AG04450 (cell line): ENCODE measurements at regions not wholly inside any gene's neighbourhood (a gene's known extent, or its start where the extent isn't known, plus 50 kb on each side); places are given as distances from the start of the nearest gene placed in this dataset.

Experiments used
- CTCF ChIA-PET: fragments of 300-600, 350-600 bp; formaldehyde crosslinking; extraction: SDS; loops from one replicate; lab custom pipeline; 2022; ENCODE audit warnings: antibody characterized with exemption, inconsistent platforms; lab: Charles Lee
- POLR2A ChIA-PET: fragments of 350-600 bp; formaldehyde crosslinking; extraction: SDS; loops from one replicate; lab custom pipeline; 2021; ENCODE audit warnings: antibody characterized with exemption, inconsistent platforms; lab: Yijun Ruan, JAX
- DNase-seq: peaks from one replicate; pipeline ENCODE4 v3.0.0-alpha.2; 2011; ENCODE audit warnings: low read depth, low spot score
- H3K27ac ChIP-seq: one replicate; pipeline ENCODE4 v1.5.1; 2012; ENCODE audit warnings: low read depth, low read length, control low read depth
- H3K27me3 ChIP-seq: one replicate; pipeline ENCODE4 v1.6.0; 2012; ENCODE audit warnings: low read length; ENCODE audit not compliant: control insufficient read depth, insufficient read depth
- H3K4me3 ChIP-seq: 2 replicates; pipeline ENCODE4 v1.5.1; 2011; ENCODE audit warnings: mild to moderate bottlenecking, low read depth, low read length, control low read depth
- H3K9me3 ChIP-seq: 2 replicates; pipeline ENCODE4 v1.5.1; 2012; ENCODE audit warnings: low read length; ENCODE audit not compliant: control insufficient read depth, insufficient read depth
- TF ChIP-seq, protein P1 (sequence below): IDR thresholded peaks from 2 replicates; pipeline ENCODE4 v1.5.1; 2011; ENCODE audit warnings: low read depth, low read length, control low read depth, inconsistent platforms

- Histone ChIP-seq H3K27me3 (no peaks in the 10 kb centered on the region), H3K9me3 (peaks cover 10% of the 10 kb centered on the region), H3K4me3 (no peak overlapping the region), H3K27ac (no peak overlapping the region)
- TF ChIP-seq, protein P1, sequence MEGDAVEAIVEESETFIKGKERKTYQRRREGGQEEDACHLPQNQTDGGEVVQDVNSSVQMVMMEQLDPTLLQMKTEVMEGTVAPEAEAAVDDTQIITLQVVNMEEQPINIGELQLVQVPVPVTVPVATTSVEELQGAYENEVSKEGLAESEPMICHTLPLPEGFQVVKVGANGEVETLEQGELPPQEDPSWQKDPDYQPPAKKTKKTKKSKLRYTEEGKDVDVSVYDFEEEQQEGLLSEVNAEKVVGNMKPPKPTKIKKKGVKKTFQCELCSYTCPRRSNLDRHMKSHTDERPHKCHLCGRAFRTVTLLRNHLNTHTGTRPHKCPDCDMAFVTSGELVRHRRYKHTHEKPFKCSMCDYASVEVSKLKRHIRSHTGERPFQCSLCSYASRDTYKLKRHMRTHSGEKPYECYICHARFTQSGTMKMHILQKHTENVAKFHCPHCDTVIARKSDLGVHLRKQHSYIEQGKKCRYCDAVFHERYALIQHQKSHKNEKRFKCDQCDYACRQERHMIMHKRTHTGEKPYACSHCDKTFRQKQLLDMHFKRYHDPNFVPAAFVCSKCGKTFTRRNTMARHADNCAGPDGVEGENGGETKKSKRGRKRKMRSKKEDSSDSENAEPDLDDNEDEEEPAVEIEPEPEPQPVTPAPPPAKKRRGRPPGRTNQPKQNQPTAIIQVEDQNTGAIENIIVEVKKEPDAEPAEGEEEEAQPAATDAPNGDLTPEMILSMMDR: no peak
- ChIA-PET POLR2A (no interaction called here), CTCF (no interaction called here)
- DNase-seq: no peak
These were observed 570.7 kb downstream of the JRKL start for GRCh38 chr11:96960476-96960875.

DNA sequence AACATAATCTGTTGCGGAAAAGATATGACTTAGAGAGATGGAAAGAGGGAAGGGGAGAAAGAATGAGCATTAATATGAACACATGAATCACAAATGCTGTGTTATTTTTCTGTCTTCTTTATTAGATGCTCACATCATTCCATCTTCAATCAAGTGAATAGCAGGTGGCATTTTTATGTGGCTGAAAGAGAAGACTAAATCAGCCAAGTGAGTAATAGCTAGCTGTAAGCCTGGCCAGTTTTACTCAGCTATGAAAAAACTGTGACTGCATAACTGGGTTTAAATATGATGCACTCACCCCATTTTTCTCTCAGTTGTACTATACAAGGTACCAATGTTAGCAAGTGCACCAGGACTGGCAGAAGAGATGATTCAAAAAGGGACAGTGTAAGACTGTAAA is 571.1 kb downstream of the JRKL start:
- no peak for DNase-seq
- ChIA-PET POLR2A (no interaction called here), CTCF (no interaction called here)
- H3K4me3 ChIP-seq: no peak overlapping the region
- TF ChIP-seq, protein P1: no peak
- no peak overlapping the region for H3K27ac ChIP-seq
- H3K9me3 ChIP-seq: peaks cover 10% of the 10 kb centered on the region
- no peaks in the 10 kb centered on the region for H3K27me3 ChIP-seq

- TF ChIP-seq, protein P1: no peak
- no peak for DNase-seq
- Histone ChIP-seq H3K9me3 (peaks cover 10% of the 10 kb centered on the region), H3K4me3 (no peak overlapping the region), H3K27ac (no peak overlapping the region), H3K27me3 (no peaks in the 10 kb centered on the region)
- POLR2A ChIA-PET: no interaction called here
- CTCF ChIA-PET: no interaction called here
These were observed 572.1 kb downstream of the JRKL start for GRCh38 chr11:96961931-96962330.

- CTCF ChIA-PET: no interaction called here
- H3K4me3 ChIP-seq: no peak overlapping the region
- H3K27me3 ChIP-seq: no peaks in the 10 kb centered on the region
- TF ChIP-seq, protein P1: no peak
- POLR2A ChIA-PET: no interaction called here
- H3K9me3 ChIP-seq: peaks cover 7% of the 10 kb centered on the region; the same call in 1 of the 2 replicates
- no peak overlapping the region for H3K27ac ChIP-seq
- no peak for DNase-seq
These were observed 573.6 kb downstream of the JRKL start for GRCh38 chr11:96963375-96963774.

DNA sequence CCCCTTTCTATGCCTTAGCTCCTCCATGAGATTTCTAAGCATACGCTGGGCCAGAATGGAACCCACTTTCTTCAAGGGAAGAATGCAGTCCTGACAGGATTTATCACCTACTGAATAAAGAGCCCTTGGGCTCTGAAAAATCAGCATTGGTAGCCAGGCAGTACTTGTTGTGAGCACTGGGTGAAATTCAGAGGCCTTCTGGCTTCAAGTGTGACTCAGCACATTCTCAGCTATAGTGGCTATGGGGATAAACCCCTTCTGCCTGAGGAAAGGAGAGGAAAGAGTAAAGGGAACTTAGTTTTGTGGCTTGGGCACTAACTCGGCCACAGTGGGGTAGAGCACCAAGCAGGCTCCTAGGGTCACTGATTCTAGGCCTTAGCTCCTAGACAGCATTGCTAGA is 574.8 kb downstream of the JRKL start:
- ChIA-PET CTCF (no interaction called here), POLR2A (no interaction called here)
- Histone ChIP-seq H3K27ac (no peak overlapping the region), H3K4me3 (no peak overlapping the region), H3K27me3 (no peaks in the 10 kb centered on the region), H3K9me3 (peaks cover 7% of the 10 kb centered on the region; the same call in 1 of the 2 replicates)
- DNase-seq: no peak
- TF ChIP-seq, protein P1: no peak
